Ascending aorta (tissue), 2 donors: ENCODE measurements at regions not wholly inside any gene's neighbourhood (a gene's known extent, or its start where the extent isn't known, plus 50 kb on each side); places are given as distances from the start of the nearest gene placed in this dataset.

Source experiments
- DNase-seq, 2 donors: peaks; one replicate each; pipeline ENCODE4 v3.0.0-alpha.2; 2019; ENCODE audit warnings: low spot score in 2 of 2
- H3K27ac ChIP-seq, 2 donors: fragments of 200-600 bp; sonication (generic); one replicate each; pipeline ENCODE4 v1.5.1; 2016 to 2017; ENCODE audit warnings: mild to moderate bottlenecking in 1 of 2
- H3K27me3 ChIP-seq: fragments of 200-600 bp; sonication (generic); one replicate; pipeline ENCODE4 v1.5.1; 2017
- H3K36me3 ChIP-seq, 2 donors: fragments of 200-600 bp; sonication (generic); one replicate each; pipeline ENCODE4 v1.5.1; 2016
- H3K4me1 ChIP-seq, 2 donors: fragments of 200-600 bp; sonication (generic); one replicate each; pipeline ENCODE4 v1.5.1; 2016 to 2017; ENCODE audit warnings: mild to moderate bottlenecking in 1 of 2
- H3K4me3 ChIP-seq, 2 donors: fragments of 200-600 bp; sonication (generic); one replicate each; pipeline ENCODE4 v1.5.1; 2016 to 2017; ENCODE audit warnings: mild to moderate bottlenecking in 1 of 2
- H3K9me3 ChIP-seq, 2 donors: fragments of 200-600 bp; sonication (generic); one replicate each; pipeline ENCODE4 v1.5.1; 2016
- intact Hi-C: fragments of 100-400 bp; cut with DNase I; formaldehyde crosslinking; loops from one replicate; pipeline ENCODE4 v1.15.1; 2023
- TF ChIP-seq, protein P1 (sequence below), 3 experiments: fragments of 200-600 bp in 2 of 3; fragments of 450-650 bp in 1 of 3; sonication (generic) in 2 of 3; IDR thresholded peaks; one replicate each; pipeline ENCODE4 v1.5.1; 2016 to 2019; ENCODE audit warnings: antibody characterized with exemption in 3 of 3, mild to moderate bottlenecking in 1 of 3, moderate library complexity in 1 of 3

DNA sequence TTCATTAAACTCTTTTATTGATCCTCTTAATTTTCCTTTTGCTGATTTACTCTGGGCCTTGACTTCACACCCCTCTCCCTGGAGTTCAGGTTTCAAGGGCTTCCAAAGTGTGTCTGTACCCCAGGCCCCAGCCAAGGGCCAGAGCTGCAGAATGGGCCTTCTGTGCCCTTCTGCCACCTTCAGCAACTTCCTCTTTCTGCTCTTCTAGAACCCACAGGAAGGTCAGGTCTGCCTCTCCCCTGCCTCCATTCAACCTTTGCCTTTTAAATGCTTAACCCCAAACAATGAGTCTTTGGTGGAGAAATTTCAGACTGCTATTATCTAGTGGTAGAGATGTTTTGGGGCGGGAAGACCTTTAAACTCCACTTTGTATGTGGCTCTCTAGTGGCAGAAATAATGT lies 63.1 kb downstream of the TSN start:
- intact Hi-C loops = no loop called here
- Histone ChIP-seq H3K27ac (no peak overlapping the region), H3K4me3 (no peak overlapping the region), H3K36me3 (no peaks in the 10 kb centered on the region), H3K4me1 (no peaks in the 10 kb centered on the region), H3K27me3 (no peaks in the 10 kb centered on the region), H3K9me3 (peaks cover 0 to 3% of the 10 kb centered on the region in 2 donors)
- TF ChIP-seq, protein P1, sequence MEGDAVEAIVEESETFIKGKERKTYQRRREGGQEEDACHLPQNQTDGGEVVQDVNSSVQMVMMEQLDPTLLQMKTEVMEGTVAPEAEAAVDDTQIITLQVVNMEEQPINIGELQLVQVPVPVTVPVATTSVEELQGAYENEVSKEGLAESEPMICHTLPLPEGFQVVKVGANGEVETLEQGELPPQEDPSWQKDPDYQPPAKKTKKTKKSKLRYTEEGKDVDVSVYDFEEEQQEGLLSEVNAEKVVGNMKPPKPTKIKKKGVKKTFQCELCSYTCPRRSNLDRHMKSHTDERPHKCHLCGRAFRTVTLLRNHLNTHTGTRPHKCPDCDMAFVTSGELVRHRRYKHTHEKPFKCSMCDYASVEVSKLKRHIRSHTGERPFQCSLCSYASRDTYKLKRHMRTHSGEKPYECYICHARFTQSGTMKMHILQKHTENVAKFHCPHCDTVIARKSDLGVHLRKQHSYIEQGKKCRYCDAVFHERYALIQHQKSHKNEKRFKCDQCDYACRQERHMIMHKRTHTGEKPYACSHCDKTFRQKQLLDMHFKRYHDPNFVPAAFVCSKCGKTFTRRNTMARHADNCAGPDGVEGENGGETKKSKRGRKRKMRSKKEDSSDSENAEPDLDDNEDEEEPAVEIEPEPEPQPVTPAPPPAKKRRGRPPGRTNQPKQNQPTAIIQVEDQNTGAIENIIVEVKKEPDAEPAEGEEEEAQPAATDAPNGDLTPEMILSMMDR (IDR thresholded peaks at IDR 0.05) = no peak
- no peak for DNase-seq

DNA sequence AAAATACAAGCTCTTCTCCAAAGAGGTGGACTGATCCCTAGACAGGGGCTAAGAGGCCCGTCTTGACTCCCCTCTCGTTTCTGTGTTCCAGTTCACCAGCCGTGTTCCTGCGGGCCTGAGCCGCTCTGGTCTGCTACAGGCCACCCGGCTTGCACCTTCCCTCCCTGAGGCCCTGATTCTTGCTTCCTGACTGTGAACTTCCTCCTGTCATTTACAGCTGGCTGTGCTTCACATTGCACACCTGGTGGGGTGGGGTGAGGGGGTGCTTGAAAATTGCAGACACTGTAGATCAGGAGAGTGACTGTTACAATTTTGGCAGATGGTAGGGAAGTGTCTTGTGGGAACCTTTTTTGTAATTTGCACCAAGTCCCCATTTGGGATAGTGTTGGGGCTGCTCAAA lies 64.4 kb downstream of the TSN start:
- Histone ChIP-seq H3K27me3 (no peaks in the 10 kb centered on the region), H3K36me3 (no peaks in the 10 kb centered on the region), H3K9me3 (peaks cover 0 to 3% of the 10 kb centered on the region in 2 donors), H3K4me1 (no peaks in the 10 kb centered on the region), H3K27ac (no peak overlapping the region), H3K4me3 (no peak overlapping the region)
- DNase-seq = no peak
- TF ChIP-seq, protein P1 (IDR thresholded peaks at IDR 0.05) = no peak
- intact Hi-C loops = no loop called here

DNA sequence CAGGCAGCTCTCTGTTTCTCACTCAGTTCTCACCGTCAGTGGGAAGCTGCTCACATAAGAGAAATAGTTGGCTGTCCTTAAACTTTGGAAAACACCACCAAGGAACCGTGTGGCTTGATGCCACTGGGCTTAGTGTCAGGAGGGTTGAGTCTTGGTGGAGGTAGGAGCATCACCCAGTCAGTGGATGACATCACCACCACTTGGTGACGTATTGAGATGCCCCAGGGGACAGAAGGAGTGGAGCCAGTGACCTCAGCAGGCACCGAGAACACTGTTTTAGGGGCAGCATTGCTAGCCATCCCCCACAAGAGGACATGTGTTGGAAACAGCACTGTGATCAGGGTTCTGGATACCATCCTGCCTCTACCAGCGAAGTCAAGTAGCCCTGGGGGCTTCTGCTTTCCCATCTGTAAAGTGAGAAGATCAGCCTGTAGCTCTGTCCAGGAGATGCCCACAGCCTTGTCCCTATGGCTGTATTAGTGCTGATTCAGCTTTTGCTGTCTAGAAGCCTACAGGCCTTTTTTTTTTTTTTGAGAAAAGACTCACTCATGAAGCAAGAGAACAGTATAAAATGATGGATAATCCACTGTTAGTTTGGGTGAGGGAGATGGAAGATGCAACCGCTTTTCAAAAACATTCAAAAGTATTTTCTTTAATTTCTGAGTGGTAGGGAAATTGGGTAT lies 66.2 kb downstream of the TSN start:
- H3K36me3 ChIP-seq = no peaks in the 10 kb centered on the region
- no peaks in the 10 kb centered on the region for H3K27me3 ChIP-seq
- no peak for DNase-seq
- TF ChIP-seq, protein P1 (IDR thresholded peaks at IDR 0.05) = no peak
- no peak overlapping the region for H3K4me3 ChIP-seq
- H3K4me1 ChIP-seq = no peaks in the 10 kb centered on the region
- peaks cover 0 to 3% of the 10 kb centered on the region in 2 donors for H3K9me3 ChIP-seq
- intact Hi-C loops = no loop called here
- no peak overlapping the region for H3K27ac ChIP-seq

DNA sequence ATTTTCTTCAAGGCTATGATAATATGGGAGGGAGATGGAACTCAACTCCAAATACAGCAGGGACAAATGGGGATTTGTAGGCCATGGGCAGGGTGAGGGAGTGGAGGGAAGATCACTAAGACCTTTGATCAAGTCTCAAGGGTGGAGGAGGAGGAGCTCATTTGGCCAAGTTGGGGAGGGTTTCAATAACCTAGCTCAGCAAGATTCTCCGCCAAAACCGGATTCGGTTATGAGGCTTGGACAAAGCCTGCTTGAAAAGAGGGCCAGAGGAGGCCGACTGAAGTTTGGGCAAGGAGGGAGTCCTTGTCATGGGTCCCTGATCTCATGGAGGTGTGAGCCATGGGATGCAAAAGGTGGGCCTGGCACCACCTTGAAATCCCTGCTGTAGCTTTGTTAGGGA lies 68.8 kb downstream of the TSN start:
- intact Hi-C loops = no loop called here
- DNase-seq = no peak
- Histone ChIP-seq H3K27me3 (no peaks in the 10 kb centered on the region), H3K9me3 (no peaks in the 10 kb centered on the region), H3K4me1 (no peaks in the 10 kb centered on the region), H3K4me3 (no peak overlapping the region), H3K36me3 (no peaks in the 10 kb centered on the region), H3K27ac (no peak overlapping the region)
- TF ChIP-seq, protein P1 (IDR thresholded peaks at IDR 0.05) = no peak

DNA sequence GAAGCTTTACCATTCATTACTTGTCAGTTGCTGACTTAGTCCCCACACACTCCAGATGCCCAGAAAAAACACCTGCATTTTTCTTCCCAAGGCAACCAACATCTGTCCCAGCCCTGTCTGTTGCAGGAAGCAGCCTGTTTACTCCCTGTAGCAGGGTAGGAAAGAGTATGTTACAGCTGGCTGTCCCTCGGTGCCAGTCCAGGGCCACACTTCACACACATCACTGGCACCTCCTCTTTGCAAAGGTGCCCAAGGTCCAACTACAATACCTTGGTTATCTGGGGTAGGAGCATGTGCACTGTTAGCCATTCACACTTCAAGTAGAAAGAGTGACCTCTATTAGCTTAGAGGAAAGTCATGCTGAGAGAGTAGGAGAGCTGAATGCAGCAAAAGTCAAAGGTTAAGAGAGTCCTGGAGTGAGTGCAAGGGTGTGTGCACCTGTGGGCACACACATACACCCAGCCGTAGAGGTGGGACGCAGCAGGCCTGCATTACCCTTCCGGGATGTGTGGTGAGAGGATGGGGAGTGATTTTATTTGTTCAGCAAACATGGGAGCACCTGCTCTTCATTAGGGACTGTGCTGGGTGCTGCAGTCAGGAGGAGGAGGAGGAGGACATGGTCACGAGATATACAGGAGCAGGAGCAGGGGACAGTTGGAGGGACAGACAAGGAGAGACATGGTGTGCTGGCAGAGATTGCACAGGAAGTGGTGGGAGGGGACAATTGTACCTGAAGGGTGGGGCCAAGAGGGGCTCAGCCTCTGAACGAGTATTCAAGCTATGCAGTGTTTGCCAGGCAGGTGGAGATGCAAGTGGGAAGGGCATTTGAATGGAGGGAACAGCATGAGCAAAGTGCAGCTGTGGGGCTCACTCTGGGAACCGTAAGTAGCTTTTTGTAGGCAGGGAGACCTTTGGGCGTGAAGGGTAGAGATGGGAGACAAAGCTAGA lies 69.8 kb downstream of the TSN start:
- Histone ChIP-seq H3K4me3 (no peak overlapping the region), H3K36me3 (no peaks in the 10 kb centered on the region), H3K27ac (no peak overlapping the region), H3K9me3 (no peaks in the 10 kb centered on the region), H3K4me1 (no peaks in the 10 kb centered on the region), H3K27me3 (no peaks in the 10 kb centered on the region)
- intact Hi-C loops = no loop called here
- no peak for DNase-seq
- TF ChIP-seq, protein P1 (IDR thresholded peaks at IDR 0.05) = no peak
